ENCODE measurements at regions not wholly inside any gene's neighbourhood (a gene's known extent, or its start where the extent isn't known, plus 50 kb on each side); places are given as distances from the start of the nearest gene placed in this dataset.

GRCh38 chr11:119970555-119971304, 167.2 kb downstream of the TRIM29 start:
- TF ChIP-seq POLR2A (IDR thresholded peaks at IDR 0.05) (no peak), CTCF (IDR thresholded peaks at IDR 0.05) (no peak)
